HG02970 (cell line): ENCODE measurements at regions not wholly inside any gene's neighbourhood (a gene's known extent, or its start where the extent isn't known, plus 50 kb on each side); places are given as distances from the start of the nearest gene placed in this dataset.

Experiments
- ATAC-seq: cut with Tn5 transposase; IDR thresholded peaks from one replicate; pipeline ENCODE4 v1.9.1; 2021; ENCODE audit warnings: mild to moderate bottlenecking, moderate library complexity, moderate number of reproducible peaks; ENCODE audit not compliant: unreplicated experiment, low FRiP score

DNA sequence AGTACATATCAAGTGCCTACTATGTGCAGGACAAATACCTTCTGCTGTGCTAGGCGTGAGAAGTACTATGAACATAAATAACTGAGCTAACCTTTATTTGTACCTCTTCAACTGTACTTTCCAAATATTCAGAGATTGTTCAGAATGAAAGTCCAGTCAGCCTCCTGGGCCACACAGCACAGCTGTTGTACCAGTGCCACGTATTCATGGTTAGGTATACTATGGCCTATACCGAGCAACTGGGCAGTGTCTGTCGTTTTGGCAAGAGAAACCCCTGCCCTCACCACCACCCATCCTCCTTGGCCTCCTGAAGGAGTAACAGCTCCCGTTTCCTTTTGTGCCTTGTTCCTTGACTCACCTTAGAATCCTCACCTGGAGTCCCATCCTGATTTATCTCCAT lies 53.0 kb downstream of the RASSF10 start:
- no peak for ATAC-seq

DNA sequence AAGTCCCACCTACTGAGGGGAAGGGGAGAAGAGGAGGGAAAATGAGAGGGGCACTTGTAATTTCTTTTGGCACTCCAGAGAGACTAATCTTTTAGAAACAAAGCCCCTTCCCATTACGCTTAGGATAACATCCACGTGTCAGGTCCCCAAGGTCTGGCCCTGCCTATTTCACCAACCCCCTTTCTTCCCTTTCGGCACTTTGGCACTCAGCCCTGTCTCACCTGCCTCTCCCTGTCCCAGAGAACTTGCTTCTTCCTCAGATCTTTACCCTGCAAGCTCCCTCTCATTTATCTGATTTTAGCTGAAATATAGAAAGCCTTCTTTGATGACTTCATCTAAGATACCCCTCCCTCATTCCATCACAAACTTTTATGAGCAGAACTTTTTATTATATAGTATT lies 55.5 kb downstream of the RASSF10 start:
- no peak for ATAC-seq

- no peak for ATAC-seq
These were observed 56.2 kb downstream of the RASSF10 start for GRCh38 chr11:13065200-13065787.

GRCh38 chr11:13068211-13068610 lies 59.1 kb downstream of the RASSF10 start:
- no peak for ATAC-seq

DNA sequence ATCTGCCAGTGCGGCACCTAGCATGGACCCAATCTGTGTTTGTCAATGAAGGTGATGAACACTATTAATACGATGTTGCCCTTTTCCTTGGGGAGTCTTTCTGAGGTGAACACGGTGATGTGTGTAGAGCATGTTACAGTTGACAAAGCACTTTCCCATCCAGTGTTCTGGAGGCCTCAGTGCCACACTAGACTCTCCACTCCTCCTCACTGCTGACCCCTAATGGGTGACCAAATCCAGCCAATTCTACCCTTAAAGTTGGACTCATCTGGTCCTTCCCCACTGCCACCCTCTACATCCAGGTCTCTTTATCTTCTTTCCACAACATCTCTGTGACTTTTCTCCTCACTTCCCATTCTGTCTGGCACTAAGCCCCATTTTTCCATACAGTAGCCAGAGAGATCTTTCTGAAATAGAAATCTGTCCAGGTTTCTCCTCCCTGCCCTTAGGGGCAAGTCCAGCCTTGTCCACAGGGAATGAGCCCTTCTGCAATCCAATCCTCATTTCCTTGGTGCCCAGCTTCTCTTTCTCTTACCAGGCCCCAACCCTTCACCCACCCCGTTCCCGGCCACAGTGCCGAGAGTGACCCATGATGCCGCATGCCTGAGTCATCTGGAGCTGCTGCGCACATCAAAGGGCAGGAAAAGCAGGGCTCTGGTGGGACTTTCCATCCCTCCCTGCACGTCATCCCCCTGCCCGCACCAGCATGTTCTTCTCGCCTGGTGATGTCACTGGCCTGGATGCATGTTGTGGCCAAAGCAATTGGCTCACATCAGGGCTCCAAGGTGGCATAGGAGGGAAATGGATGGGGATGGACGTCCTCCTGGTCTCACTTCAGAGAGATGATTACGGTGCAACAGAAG lies 64.2 kb downstream of the RASSF10 start:
- ATAC-seq = no peak

GRCh38 chr11:13074714-13075464 lies 65.8 kb downstream of the RASSF10 start:
- ATAC-seq = no peak

GRCh38 chr11:13076961-13077360 lies 67.8 kb downstream of the RASSF10 start:
- ATAC-seq = no peak

DNA sequence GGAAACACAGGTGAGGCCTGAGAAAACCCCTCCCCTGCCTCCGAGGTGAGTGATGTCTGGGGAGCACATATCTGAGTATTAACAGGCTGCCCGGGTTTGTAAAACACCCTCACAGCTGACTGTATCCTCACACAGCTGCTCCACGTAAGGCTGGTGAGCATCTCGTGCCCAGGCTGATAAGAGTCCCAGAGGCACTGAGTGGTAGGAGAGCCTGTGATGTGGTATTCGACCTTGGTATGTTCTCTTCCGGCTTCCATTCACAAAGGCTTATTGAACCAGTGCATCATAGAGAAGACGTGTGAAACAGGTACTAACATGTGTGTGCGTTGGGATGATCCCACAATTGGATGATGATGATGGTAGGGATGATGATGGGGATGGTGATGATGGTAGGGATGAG lies 71.7 kb downstream of the RASSF10 start:
- no peak for ATAC-seq

GRCh38 chr11:13082588-13082987 lies 73.5 kb downstream of the RASSF10 start:
- ATAC-seq = no peak

- ATAC-seq = no peak
These were observed 81.2 kb downstream of the RASSF10 start for GRCh38 chr11:13090228-13090708.

- ATAC-seq = no peak
These were observed 82.3 kb downstream of the RASSF10 start for GRCh38 chr11:13091373-13091772.

DNA sequence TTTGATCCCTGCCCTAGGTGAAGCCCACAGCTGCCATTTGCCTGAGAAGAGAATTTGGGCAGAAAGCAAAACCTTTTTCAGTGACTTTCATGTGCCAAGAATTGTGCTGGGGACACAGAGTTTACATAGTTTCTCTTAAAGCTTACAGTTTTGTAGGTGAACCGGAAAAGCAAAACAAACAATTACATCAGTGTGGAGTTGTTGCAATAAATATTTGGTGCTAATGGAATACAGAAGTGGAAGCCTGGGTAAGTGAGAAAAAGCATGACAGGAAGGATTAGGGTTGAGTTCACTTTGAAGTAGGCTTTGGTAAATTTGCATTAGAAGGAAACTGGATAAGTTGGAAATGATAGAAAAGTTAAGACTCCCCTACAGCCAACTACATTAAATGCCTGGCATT lies 82.7 kb downstream of the RASSF10 start:
- no peak for ATAC-seq

- no peak for ATAC-seq
These were observed 86.0 kb downstream of the RASSF10 start for GRCh38 chr11:13094930-13095687.

DNA sequence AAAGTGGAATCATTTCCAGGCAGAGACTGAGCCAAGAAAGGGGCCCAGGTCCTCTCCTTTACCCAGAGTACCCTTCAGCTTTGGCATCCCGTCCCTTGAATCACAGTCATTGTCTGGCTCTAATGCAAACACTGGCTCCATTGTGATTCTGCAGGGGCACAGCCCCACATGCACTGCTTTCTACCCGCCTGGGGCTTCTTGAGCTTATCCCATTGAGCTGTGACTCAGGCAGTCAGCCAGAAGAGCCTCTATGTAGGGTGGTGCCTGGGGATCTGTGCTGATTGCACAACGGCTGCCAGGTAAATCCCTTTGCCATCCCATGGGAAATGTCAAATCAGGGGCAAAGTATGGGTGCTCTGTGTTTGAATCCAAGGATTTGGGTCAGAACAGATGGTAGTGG lies 88.9 kb downstream of the RASSF10 start:
- ATAC-seq = no peak

DNA sequence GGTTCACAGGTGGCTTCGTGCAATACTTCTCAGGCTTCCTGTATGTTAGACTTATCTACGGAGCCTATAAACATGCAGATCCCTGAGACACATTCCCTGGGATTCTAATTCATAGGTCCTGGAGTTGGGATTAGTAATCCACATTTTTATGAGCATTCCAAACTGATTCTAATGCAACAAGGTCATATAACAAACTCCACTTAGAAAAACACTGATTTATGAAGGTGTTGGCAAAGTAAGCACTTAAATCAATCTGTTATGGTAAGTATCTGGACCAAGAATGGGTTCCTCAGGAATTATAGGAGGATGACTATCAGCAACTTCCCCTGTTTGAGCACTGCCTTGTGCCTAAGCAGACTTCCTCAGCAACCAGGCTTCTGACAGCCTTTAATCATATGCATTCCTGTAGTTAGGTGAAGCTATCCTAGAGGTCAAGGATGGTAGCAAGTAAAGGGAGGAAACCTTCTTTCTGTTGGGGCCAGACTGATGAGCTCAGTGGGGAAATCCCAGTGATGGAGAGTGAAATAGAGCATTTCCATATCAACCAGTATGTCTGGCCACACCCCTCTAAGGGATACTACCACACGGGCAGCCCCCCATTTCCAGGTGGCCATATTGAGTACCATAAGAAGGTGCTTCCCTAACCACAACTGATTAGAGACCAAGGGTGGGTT lies 89.6 kb downstream of the RASSF10 start:
- ATAC-seq = no peak

DNA sequence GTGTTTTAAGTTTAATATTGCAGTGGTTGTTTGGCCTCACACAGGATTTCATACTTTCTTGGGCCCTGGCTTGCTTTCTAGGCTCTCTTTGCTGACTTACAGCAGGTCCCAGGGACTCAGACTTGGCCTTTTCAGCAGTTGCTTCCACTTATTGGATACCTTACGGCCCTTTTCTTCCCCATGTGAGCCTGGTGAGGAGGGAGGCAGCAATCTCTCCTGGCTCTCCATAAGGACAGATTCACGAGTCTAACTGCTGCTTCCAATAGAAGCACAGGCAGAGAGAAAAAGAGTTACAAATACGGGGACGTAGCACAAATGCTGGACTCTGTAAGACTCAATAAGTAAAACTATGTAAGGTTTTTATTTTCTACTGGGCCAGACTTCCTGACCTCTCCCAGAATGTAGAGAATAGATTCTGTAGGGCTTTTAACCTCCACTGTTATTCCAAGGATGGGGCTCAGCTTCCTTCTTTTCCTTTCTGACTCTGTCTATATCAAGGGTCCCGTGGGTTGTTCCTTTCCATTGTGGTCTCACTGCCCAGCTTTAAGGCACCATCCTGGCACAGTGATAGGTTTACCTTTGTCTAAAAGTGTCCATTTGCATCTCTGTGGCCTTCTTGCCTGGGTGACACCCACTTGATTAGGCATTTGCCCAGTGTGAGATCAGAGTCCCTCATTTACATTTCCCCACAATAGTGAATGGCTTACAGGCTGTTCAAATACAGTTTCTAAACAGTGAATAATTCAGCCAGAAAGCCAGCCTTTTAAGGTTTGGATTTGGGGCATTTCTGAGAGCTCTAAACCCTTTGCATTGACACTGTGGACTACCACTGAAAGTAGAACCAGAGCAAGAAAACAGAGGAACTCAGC lies 92.8 kb downstream of the RASSF10 start:
- ATAC-seq = no peak

DNA sequence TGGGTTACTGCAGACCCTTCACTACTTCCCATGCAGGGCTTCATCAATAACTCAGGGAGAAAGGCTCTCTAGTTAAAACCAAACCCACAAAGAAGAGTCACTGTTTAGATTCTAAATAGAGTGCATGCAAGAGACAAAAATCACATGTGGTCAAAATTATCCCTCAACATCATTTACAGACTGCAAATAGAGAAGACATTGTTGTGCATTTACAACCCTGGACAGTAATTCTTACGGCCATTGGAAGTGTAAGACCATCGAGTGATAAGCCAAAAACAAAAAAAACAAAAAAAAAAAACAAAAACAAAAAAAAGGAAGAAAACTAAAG lies 93.4 kb downstream of the RASSF10 start:
- ATAC-seq = no peak

DNA sequence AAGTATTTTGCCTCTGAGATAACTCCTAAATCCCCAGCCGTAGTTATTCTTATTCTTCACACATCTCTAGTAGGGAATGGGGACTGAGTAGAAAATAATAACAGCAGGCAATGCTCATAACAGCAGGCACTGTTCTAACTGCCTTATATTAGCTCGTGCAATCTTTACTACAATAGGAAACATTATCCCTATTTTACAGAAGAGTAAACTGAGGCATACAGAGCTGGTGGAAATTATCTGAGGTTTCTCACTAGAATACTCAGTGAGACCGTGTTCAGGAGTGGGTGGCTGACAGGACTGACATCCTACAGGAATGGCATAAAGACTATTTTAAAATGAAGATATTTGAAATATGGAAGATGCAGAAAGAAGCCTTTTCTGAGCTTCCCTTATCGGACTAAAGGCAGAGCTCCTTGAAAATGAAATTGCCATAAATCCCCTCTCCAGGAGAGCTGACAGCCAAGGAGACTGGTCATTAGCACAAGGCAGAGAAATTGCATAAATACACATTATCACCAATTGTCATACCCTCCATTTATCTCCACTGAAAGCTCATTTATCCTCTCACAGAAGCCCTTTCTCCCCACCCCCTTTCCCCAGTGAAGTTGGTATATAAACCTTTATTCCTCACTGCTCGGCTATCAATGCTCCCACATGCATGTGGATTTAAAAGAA lies 93.9 kb downstream of the RASSF10 start:
- ATAC-seq = no peak
